ENCODE measurements at regions not wholly inside any gene's neighbourhood (a gene's known extent, or its start where the extent isn't known, plus 50 kb on each side); places are given as distances from the start of the nearest gene placed in this dataset.

DNA sequence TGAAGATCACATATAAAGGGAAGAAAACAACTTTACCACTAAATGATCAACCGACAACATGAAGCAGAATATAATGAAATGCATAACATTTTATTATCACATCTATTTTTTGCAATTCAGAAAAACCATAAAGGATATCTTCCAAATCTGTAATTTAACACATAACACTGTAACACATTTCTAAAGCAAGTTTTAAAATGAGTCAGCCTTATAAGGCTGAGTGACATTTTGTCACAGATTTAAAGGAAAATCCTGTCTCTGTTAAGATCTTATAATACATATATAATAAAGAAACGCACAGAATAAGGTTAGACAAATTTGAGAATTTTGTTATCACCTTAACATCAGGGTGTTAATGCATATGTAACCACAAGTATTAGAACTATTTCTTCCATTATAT lies 198.4 kb upstream of the RASA1 start:
- DNase-seq: no peak

DNA sequence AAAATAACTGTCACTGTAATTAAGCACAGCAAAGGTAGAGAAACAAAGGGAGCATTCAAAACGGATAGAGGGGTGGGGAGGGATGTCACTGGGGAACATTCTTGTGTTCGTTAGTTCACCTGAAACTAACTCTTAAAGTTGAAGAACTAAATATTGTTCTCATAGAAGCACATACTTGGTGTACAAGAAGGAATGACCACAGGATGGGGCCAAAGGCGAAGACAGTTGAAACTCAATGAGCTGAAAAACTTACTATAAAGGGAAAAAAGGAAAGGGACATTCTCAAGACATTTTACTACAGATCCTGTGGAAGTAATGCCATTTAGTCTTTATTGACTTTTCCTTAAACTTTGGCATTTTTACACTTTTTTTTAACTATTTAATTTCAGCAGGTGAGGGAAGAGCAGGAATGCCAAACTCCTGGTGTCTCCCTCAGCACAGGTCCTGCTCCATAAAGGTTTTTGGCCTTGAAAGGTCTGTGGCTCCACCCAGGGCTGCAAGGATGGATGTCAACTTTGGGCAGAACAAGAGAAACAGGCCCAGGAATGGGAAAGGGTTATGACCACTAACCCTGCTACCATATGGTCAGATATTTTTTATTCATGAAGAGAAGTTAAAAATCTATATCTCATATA lies 197.6 kb upstream of the RASA1 start:
- DNase-seq: no peak

- no peak for DNase-seq
Observed at GRCh38 chr5:87074072-87074471, 193.6 kb upstream of the RASA1 start.

GRCh38 chr5:87074934-87075541 lies 192.6 kb upstream of the RASA1 start:
- DNase-seq: no peak

GRCh38 chr5:87076411-87076810 lies 191.3 kb upstream of the RASA1 start:
- DNase-seq: no peak

- no peak for DNase-seq
Observed at GRCh38 chr5:87076931-87077330, 190.8 kb upstream of the RASA1 start.

DNA sequence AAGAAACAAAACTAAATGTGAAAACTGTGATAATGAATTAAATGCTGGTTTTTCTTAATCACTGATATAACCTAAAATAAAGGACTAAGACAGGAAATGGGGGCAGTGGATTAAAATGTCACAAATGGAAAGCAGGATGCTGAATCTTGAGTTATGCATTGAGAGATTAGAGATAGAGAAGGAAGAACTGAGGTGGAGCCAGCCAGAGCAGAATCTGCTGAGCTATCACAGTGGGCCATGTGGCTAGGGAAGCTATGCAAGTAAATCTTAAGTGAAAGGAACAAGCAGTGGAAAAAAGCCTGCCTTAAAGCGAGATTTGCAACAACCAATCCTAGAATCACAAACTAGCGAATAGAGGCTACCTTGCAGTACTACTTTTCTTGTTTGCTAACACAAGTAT lies 188.5 kb upstream of the RASA1 start:
- no peak for DNase-seq

DNA sequence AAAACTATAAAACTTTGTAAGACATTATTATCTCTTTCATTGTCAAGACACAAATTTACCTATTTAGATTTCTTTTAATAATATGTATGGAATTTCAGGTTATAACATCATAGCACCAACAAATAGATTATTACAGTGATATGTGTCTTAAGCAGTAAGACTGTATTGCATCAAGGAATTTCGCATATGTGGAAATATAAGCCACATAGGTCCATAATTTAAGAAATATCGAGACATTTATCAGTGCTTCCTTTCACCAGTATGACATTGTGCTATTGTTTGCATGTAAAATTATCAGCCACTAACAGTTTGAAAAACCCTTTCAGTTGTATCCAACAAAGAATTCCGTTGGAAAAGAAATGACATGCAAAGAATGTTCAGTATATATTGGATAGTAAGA lies 186.7 kb upstream of the RASA1 start:
- DNase-seq: no peak

DNA sequence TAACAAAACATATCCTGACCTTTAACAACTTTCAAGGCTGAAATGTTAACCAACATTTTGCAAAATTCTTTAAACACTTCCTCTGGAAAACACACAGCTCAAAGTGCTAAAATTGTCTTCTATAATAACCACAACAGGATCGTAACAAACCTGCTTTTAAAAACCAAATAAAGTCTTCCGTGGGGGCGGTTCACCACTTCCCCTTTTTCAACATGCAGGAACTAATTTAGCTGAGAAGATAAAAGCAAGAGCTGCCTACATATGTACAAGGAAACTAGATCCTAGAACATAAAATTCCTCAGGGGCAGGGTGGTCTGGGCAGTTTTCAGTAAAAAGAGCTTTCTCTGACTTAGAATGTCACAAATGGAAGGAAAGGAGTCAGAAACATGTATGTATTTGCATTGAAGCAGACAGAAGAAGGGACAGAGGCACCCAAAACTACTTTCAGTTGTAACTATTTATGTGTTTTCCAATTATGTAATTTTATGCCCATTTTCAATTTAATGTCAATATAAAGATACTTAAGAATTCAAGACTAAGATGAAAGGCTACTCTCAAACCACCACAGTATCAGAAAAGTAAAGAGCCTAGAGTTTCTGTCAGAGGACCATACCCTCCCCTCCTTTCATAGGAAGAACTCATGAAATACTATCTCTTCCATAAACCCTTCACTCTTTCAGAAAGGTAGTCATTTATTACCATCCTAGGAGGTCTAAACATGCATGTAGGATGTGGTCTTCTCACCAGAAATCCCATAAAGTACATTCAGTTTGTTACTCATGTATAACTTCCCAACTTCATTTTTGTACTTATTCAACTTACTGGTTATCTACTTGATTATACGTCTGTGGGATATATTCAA lies 185.9 kb upstream of the RASA1 start:
- DNase-seq: no peak

DNA sequence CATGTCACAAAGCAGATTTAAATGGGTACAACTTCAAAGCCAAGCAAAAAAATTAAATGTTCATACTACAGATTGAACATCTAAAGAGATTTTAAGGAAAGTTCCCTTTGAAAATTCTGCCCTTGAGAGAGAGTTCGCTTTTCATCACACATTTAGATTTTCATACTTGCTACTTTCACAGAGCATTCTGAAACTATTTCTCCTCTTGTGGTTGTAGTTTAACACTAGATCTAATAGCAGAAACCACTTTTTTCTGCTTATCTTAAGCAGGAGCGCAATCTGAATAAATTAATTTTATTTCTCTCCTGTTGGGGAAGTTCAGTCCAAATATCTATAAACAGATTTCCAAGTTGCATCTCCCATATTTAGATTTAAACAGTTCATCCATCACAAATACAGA lies 173.3 kb upstream of the RASA1 start:
- no peak for DNase-seq

DNA sequence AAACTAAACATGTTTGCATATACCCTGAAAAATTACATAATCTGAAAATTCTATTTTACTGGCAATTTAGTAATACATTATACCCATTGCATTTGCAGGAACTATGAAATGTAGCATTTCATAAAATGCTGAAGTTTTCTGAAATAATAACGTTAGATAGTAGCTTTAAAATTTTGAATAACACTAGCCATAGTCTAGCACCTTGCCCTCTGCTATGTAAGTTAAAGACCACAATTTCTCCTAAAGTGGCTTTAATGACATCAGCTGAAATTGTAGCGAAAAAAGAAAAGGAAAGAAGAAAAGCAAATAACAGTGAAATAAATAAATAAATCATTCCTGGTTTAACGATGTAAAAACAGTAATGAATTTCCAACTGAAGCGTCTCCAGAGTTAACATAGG lies 172.8 kb upstream of the RASA1 start:
- no peak for DNase-seq

GRCh38 chr5:87095787-87096186 lies 171.9 kb upstream of the RASA1 start:
- no peak for DNase-seq

DNA sequence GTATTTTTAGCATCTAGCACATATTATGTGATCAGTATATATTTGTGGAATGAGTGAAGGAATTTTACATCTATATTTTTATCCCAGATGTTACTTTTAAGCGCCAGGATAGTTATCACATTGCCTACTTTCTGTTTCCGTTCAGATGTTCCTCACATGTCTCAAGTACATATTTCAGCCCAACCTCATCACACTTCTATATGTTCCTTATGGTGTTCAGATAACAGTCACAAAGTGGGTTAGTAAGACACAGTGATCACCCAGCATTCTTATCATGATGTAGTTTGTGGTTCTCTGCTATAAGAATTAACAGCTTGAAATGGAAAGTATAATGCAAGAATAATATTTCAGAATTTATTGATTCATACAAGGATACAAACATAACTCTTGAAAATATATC lies 170.0 kb upstream of the RASA1 start:
- DNase-seq: no peak

DNA sequence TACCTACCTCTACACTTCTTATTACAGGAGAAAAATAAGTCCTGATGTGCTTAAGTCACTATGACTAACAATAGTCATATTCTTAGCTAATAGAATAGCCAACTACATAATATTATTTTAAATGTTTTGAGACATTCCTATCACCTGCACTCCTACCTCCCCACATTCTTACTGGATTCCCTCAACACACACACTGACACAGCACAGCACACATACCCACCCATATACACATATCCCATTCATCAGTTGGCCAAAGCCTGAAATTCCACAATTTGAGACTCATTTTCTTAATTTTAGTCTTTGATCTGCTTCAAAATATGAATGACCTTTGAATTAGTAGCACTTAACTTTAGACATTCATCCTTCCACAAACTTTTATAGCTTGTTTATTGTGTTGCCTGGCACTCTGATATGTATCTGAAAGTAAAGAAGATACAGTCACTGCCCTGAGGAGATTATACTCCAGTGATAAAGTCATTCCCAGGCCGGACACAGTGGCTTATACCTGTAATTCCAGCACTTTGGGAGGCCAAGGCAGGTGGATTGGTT lies 168.3 kb upstream of the RASA1 start:
- no peak for DNase-seq

GRCh38 chr5:87099968-87100367 lies 167.7 kb upstream of the RASA1 start:
- DNase-seq: no peak

DNA sequence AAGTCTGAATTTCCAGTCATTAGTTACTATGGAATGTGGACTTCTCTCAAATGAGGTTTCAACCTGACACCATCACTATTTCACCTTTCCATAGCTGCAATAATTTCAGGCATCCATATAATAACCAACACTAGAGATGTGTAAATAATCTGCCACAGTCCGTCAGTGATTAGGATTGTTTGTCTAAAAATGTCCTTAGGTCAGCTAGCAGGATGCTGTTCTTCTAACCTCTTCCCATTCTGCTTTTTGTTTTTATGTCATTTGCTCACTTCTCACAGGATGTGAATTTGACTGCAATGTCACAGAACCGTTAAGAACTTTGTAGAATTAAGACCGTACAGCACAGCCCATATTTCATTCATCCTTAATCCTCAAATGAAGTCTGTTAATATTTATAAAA lies 166.4 kb upstream of the RASA1 start:
- no peak for DNase-seq

DNA sequence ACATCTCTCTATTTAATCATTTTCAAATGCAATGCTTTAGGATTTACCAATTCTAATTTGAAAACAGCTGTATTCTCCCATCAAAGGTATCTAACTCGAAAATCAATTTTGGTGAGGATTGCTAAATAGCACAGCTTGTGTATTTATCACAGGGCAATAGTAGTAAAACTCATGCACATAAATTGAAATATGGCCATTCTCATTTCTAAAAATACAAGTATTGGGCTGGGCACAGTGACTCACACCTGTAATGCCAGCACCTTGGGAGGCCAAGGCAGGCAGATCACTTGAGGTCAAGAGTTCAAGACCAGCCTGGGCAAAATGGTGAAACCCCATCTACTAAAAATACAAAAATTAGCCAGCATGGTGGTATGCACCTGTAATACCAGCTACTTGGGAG lies 164.8 kb upstream of the RASA1 start:
- no peak for DNase-seq

- DNase-seq: no peak
Observed at GRCh38 chr5:87103616-87104287, 163.9 kb upstream of the RASA1 start.

DNA sequence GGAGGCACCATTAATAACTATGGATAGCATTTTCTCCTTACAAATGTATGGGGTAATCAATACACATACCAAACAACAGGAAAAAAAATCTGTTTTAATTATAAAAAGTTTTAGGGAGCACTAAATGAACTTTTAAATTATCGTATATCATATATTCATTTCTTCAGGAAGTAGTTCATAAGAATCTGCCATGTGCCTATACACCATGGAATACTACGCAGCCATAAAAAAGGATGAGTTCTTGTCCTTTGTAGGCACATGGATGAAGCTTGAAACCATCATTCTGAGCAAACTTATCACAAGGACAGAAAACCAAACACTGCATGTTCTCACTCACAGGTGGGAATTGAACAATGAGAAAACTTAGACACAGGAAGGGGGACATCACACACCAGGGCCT lies 162.1 kb upstream of the RASA1 start:
- DNase-seq: no peak

GRCh38 chr5:87109746-87110145 lies 157.9 kb upstream of the RASA1 start:
- DNase-seq: no peak

DNA sequence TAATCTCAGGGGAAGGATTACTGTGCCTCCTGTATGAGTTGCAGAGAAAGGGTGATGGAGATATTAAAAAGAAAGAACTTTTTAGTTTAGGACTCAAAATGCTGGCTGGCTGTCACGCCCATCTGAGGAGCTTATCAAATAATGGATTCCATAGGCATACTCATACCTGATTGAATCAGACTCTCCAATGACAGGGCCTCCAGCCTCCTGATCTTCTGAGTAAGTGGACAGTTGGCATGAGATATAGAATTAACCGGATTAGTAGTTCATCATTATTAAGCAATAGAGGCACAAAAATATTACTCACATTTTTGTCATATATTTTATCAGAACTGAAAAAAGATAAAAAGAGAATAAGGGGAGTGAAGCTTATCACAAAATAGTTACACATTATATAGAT lies 157.0 kb upstream of the RASA1 start:
- DNase-seq: no peak

GRCh38 chr5:87113861-87114260 lies 153.8 kb upstream of the RASA1 start:
- DNase-seq: no peak

DNA sequence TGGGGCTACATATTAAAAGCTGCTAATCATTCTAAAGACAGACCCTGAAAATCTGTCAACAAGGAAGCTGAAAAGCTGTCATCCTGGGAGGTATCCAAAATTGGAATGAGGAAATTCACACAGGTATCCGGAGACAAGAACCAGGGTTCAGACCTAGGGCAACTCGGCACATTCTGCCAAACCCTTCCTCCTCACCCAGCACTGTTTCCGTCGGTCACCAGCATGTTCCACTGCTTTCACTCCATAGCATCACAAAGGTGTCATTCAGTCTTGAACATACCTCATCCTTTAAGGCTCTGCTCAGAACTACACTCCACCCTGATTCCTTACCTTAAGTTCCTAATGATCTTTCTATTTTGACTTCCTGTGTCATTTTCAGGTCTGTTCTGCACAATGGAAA lies 153.1 kb upstream of the RASA1 start:
- DNase-seq: no peak
